Bronchial epithelial cell (primary cell): ENCODE measurements at regions not wholly inside any gene's neighbourhood (a gene's known extent, or its start where the extent isn't known, plus 50 kb on each side); places are given as distances from the start of the nearest gene placed in this dataset.

Experiments
- DNase-seq: peaks from one replicate; pipeline ENCODE4 v3.0.0-alpha.2; 2010; ENCODE audit warnings: low read depth
- FAIRE-seq: peaks from 2 replicates; lab custom pipeline; 2011; peaks lifted over from hg19 to GRCh38; lab: Jason Lieb, UNC
- H3K27me3 ChIP-seq: 2 replicates; pipeline ENCODE4 v1.5.1; 2011; ENCODE audit warnings: low read length; ENCODE audit not compliant: control insufficient read depth, insufficient read depth
- H3K36me3 ChIP-seq: 2 replicates; pipeline ENCODE4 v1.5.1; 2011; ENCODE audit warnings: low read length; ENCODE audit not compliant: control insufficient read depth, insufficient read depth
- H3K4me3 ChIP-seq: 2 replicates; pipeline ENCODE4 v1.5.1; 2011; ENCODE audit warnings: mild to moderate bottlenecking, low read depth, low read length, control low read depth
- CTCF ChIP-seq: IDR thresholded peaks from 2 replicates; pipeline ENCODE4 v1.5.1; 2011; ENCODE audit warnings: mild to moderate bottlenecking, moderate library complexity, low read length, control low read depth, inconsistent platforms; ENCODE audit not compliant: insufficient read depth, severe bottlenecking

GRCh38 chr6:163679012-163679660 lies 264.6 kb downstream of the QKI start:
- no peak for TF ChIP-seq CTCF
- no peak for DNase-seq
- H3K27me3 ChIP-seq = no peaks in the 10 kb centered on the region
- H3K36me3 ChIP-seq = no peaks in the 10 kb centered on the region
- peak; percentile 36 for FAIRE-seq
- no peak overlapping the region for H3K4me3 ChIP-seq

- H3K36me3 ChIP-seq = no peaks in the 10 kb centered on the region
- no peaks in the 10 kb centered on the region for H3K27me3 ChIP-seq
- FAIRE-seq = no peak
- DNase-seq = no peak
- H3K4me3 ChIP-seq = no peak overlapping the region
- TF ChIP-seq CTCF = no peak
These were observed 261.1 kb downstream of the QKI start for GRCh38 chr6:163675611-163676010.

GRCh38 chr6:163672710-163673109 lies 258.2 kb downstream of the QKI start:
- FAIRE-seq = no peak
- no peak for DNase-seq
- Histone ChIP-seq H3K4me3 (no peak overlapping the region), H3K36me3 (no peaks in the 10 kb centered on the region), H3K27me3 (no peaks in the 10 kb centered on the region)
- TF ChIP-seq CTCF = no peak

- Histone ChIP-seq H3K36me3 (no peaks in the 10 kb centered on the region), H3K27me3 (no peaks in the 10 kb centered on the region), H3K4me3 (no peak overlapping the region)
- DNase-seq = no peak
- TF ChIP-seq CTCF = no peak
- no peak for FAIRE-seq
These were observed 257.3 kb downstream of the QKI start for GRCh38 chr6:163671791-163672190.

- no peak for FAIRE-seq
- TF ChIP-seq CTCF = no peak
- Histone ChIP-seq H3K36me3 (no peaks in the 10 kb centered on the region), H3K27me3 (no peaks in the 10 kb centered on the region), H3K4me3 (no peak overlapping the region)
- no peak for DNase-seq
These were observed 256.8 kb downstream of the QKI start for GRCh38 chr6:163671355-163671754.

- H3K4me3 ChIP-seq = no peak overlapping the region
- FAIRE-seq = no peak
- no peaks in the 10 kb centered on the region for H3K27me3 ChIP-seq
- no peak for TF ChIP-seq CTCF
- H3K36me3 ChIP-seq = no peaks in the 10 kb centered on the region
- DNase-seq = no peak
These were observed 255.8 kb downstream of the QKI start for GRCh38 chr6:163670336-163670735.
